HG03460 (cell line): ENCODE measurements at regions not wholly inside any gene's neighbourhood (a gene's known extent, or its start where the extent isn't known, plus 50 kb on each side); places are given as distances from the start of the nearest gene placed in this dataset.
"Not testable (repeated sequence)": the region's sequence is repeated elsewhere in the genome, so short reads cannot be mapped to it uniquely, and the experiment has no call there.

Source experiments
- ATAC-seq: cut with Tn5 transposase; IDR thresholded peaks from one replicate; pipeline ENCODE4 v1.9.1; 2021; ENCODE audit not compliant: unreplicated experiment

GRCh38 chr11:115632061-115632460 lies 127.8 kb upstream of the CADM1 start:
- no peak for ATAC-seq

GRCh38 chr11:115631609-115632008 lies 127.4 kb upstream of the CADM1 start:
- no peak for ATAC-seq

GRCh38 chr11:115630214-115630613 lies 126.0 kb upstream of the CADM1 start:
- ATAC-seq = no peak

- no peak for ATAC-seq
Measured at GRCh38 chr11:115629456-115630015, 125.3 kb upstream of the CADM1 start.

- no peak for ATAC-seq
Measured at GRCh38 chr11:115627666-115628460, 123.6 kb upstream of the CADM1 start.

- ATAC-seq = no peak
Measured at GRCh38 chr11:115627071-115627470, 122.9 kb upstream of the CADM1 start.

- ATAC-seq = no peak
Measured at GRCh38 chr11:115626414-115626813, 122.2 kb upstream of the CADM1 start.

GRCh38 chr11:115625502-115625901 lies 121.3 kb upstream of the CADM1 start:
- no peak for ATAC-seq

- no peak for ATAC-seq
Measured at GRCh38 chr11:115624065-115624464, 119.8 kb upstream of the CADM1 start.

- ATAC-seq = no peak
Measured at GRCh38 chr11:115623021-115623451, 118.8 kb upstream of the CADM1 start.

GRCh38 chr11:115618428-115618827 lies 114.2 kb upstream of the CADM1 start:
- no peak for ATAC-seq

- no peak for ATAC-seq
Measured at GRCh38 chr11:115617767-115618166, 113.6 kb upstream of the CADM1 start.

- ATAC-seq = no peak
Measured at GRCh38 chr11:115616971-115617370, 112.8 kb upstream of the CADM1 start.

- no peak for ATAC-seq
Measured at GRCh38 chr11:115613986-115614632, 109.9 kb upstream of the CADM1 start.

GRCh38 chr11:115613004-115613403 lies 108.8 kb upstream of the CADM1 start:
- ATAC-seq = no peak

- no peak for ATAC-seq
Measured at GRCh38 chr11:115612046-115612730, 108.0 kb upstream of the CADM1 start.

- no peak for ATAC-seq
Measured at GRCh38 chr11:115611343-115611742, 107.1 kb upstream of the CADM1 start.

GRCh38 chr11:115610908-115611307 lies 106.7 kb upstream of the CADM1 start:
- no peak for ATAC-seq

GRCh38 chr11:115610234-115610633 lies 106.0 kb upstream of the CADM1 start:
- ATAC-seq = not testable (repeated sequence)

GRCh38 chr11:115608976-115609375 lies 104.8 kb upstream of the CADM1 start:
- no peak for ATAC-seq

GRCh38 chr11:115607621-115608221 lies 103.5 kb upstream of the CADM1 start:
- ATAC-seq = no peak
